22Rv1 (cell line): ENCODE measurements at regions not wholly inside any gene's neighbourhood (a gene's known extent, or its start where the extent isn't known, plus 50 kb on each side); places are given as distances from the start of the nearest gene placed in this dataset.

ENCODE experiments used
- ZFX ChIP-seq: fragments of 450-650 bp; IDR thresholded peaks from 2 replicates; pipeline ENCODE4 v1.6.1; 2017; ENCODE audit warnings: antibody characterized with exemption, borderline replicate concordance
- TF ChIP-seq, protein P1 (sequence below): fragments of 450-650 bp; IDR thresholded peaks from 2 replicates; pipeline ENCODE4 v1.5.1; 2017; ENCODE audit warnings: mild to moderate bottlenecking

DNA sequence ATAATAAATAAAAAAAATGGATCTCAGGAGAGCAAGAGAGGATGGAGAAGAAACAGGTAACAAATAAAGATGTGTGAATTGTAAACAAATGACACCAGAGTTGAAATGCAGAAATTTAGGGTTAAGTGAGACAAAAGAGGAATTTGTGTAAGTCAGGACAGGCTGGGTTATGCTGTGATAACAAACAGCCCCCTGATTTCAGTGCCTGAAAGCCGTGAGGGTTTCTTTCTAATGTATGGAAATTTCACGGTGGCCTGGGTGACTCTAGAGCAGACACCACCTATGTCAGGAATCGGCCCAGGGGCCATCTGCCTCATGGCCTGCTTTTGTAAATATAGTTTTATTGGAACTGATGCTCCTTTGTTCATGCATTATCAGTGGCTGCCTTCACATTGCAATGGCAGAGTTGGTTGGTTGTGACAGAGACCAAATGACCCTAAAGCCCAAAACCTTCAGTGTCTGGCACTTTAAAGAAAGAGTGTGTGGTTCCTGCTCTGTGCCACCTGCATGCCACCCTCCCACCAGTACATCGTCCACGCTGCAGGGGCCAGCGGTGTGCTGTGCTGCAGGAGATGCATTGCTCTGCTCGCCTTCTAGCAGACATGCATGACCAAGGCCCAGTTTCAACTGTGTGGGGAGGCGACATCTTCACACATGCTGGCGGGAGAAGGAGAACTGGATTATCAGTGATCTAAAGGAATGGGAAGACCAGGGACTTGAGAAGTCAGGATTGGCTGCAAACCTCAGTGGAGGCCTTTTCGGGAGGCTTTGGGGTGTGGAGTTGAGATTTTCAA, 221.2 kb upstream of the APCDD1 start:
- TF ChIP-seq, protein P1, sequence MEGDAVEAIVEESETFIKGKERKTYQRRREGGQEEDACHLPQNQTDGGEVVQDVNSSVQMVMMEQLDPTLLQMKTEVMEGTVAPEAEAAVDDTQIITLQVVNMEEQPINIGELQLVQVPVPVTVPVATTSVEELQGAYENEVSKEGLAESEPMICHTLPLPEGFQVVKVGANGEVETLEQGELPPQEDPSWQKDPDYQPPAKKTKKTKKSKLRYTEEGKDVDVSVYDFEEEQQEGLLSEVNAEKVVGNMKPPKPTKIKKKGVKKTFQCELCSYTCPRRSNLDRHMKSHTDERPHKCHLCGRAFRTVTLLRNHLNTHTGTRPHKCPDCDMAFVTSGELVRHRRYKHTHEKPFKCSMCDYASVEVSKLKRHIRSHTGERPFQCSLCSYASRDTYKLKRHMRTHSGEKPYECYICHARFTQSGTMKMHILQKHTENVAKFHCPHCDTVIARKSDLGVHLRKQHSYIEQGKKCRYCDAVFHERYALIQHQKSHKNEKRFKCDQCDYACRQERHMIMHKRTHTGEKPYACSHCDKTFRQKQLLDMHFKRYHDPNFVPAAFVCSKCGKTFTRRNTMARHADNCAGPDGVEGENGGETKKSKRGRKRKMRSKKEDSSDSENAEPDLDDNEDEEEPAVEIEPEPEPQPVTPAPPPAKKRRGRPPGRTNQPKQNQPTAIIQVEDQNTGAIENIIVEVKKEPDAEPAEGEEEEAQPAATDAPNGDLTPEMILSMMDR: no peak
- no peak for TF ChIP-seq ZFX
